KMS-11 (cell line): ENCODE measurements at regions not wholly inside any gene's neighbourhood (a gene's known extent, or its start where the extent isn't known, plus 50 kb on each side); places are given as distances from the start of the nearest gene placed in this dataset.

ENCODE experiments used
- H2AFZ ChIP-seq: fragments of 200-600 bp; sonication (generic); 2 replicates; pipeline ENCODE4 v1.6.1; 2016; ENCODE audit warnings: antibody characterized with exemption, mixed run types, low read depth
- H3K27ac ChIP-seq: fragments of 200-600 bp; sonication (generic); 2 replicates; pipeline ENCODE4 v1.6.1; 2016; ENCODE audit warnings: mild to moderate bottlenecking, mixed run types
- H3K27me3 ChIP-seq: fragments of 200-600 bp; sonication (generic); 2 replicates; pipeline ENCODE4 v1.6.1; 2017; ENCODE audit warnings: mild to moderate bottlenecking, low read depth, mixed run types, moderate library complexity; ENCODE audit not compliant: insufficient read depth
- H3K36me3 ChIP-seq: fragments of 200-600 bp; sonication (generic); 2 replicates; pipeline ENCODE4 v1.6.1; 2017; ENCODE audit warnings: mild to moderate bottlenecking, mixed run types; ENCODE audit not compliant: insufficient read depth
- H3K4me1 ChIP-seq: fragments of 200-600 bp; sonication (generic); 2 replicates; pipeline ENCODE4 v1.6.1; 2016; ENCODE audit warnings: mild to moderate bottlenecking, low read depth, mixed run types; ENCODE audit not compliant: poor library complexity, severe bottlenecking
- H3K4me2 ChIP-seq: fragments of 200-600 bp; sonication (generic); 2 replicates; pipeline ENCODE4 v1.7.0; 2016; ENCODE audit warnings: mild to moderate bottlenecking, mixed run types
- H3K4me3 ChIP-seq: fragments of 200-600 bp; sonication (generic); IDR thresholded peaks from 2 replicates; pipeline ENCODE4 v1.6.1; 2017; ENCODE audit warnings: low read depth, low read length, mixed read lengths; ENCODE audit not compliant: insufficient read depth
- H3K79me2 ChIP-seq: fragments of 200-600 bp; sonication (generic); 2 replicates; pipeline ENCODE4 v1.6.1; 2016; ENCODE audit warnings: low read depth, mixed run types; ENCODE audit not compliant: insufficient read depth
- H3K9ac ChIP-seq: fragments of 200-600 bp; sonication (generic); 2 replicates; pipeline ENCODE4 v1.6.1; 2016; ENCODE audit warnings: mild to moderate bottlenecking, mixed run types
- H4K20me1 ChIP-seq: fragments of 200-600 bp; sonication (generic); 2 replicates; pipeline ENCODE4 v1.6.1; 2016; ENCODE audit warnings: mild to moderate bottlenecking, mixed run types; ENCODE audit not compliant: insufficient read depth
- TF ChIP-seq, protein P1 (sequence below): fragments of 200-600 bp; sonication (generic); conservative IDR thresholded peaks from 2 replicates; pipeline ENCODE4 v1.6.1; 2017; ENCODE audit warnings: low read depth, mild to moderate bottlenecking, antibody characterized with exemption, low read length, moderate library complexity, mixed read lengths

DNA sequence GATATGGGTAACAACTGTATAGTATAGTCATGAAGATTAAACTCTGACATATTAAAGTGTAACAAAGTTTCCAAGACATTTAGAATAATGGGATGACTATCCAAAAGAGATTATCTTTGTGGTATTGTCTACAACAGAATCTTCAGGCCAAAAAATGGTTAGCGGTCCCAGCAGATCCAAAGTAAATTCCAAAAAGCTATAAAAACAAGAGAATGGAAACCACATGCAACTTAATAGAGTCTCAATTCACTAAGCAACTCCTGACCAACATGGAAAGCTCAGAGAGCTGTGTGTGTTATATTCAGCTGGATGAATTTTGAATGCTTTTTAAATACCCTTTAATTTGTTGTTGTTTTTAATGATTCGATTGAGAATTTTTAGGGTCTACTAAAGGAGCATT is 688.2 kb downstream of the CETN3 start:
- TF ChIP-seq, protein P1, sequence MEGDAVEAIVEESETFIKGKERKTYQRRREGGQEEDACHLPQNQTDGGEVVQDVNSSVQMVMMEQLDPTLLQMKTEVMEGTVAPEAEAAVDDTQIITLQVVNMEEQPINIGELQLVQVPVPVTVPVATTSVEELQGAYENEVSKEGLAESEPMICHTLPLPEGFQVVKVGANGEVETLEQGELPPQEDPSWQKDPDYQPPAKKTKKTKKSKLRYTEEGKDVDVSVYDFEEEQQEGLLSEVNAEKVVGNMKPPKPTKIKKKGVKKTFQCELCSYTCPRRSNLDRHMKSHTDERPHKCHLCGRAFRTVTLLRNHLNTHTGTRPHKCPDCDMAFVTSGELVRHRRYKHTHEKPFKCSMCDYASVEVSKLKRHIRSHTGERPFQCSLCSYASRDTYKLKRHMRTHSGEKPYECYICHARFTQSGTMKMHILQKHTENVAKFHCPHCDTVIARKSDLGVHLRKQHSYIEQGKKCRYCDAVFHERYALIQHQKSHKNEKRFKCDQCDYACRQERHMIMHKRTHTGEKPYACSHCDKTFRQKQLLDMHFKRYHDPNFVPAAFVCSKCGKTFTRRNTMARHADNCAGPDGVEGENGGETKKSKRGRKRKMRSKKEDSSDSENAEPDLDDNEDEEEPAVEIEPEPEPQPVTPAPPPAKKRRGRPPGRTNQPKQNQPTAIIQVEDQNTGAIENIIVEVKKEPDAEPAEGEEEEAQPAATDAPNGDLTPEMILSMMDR, result no peak
- Histone ChIP-seq H3K9ac (no peak overlapping the region), H3K4me2 (no peak overlapping the region), H3K4me3 (no peak overlapping the region), H2AFZ (no peak overlapping the region), H3K4me1 (no peaks in the 10 kb centered on the region), H3K27me3 (no peaks in the 10 kb centered on the region), H3K27ac (no peak overlapping the region), H3K36me3 (no peaks in the 10 kb centered on the region), H4K20me1 (no peaks in the 10 kb centered on the region), H3K79me2 (no peaks in the 10 kb centered on the region)

DNA sequence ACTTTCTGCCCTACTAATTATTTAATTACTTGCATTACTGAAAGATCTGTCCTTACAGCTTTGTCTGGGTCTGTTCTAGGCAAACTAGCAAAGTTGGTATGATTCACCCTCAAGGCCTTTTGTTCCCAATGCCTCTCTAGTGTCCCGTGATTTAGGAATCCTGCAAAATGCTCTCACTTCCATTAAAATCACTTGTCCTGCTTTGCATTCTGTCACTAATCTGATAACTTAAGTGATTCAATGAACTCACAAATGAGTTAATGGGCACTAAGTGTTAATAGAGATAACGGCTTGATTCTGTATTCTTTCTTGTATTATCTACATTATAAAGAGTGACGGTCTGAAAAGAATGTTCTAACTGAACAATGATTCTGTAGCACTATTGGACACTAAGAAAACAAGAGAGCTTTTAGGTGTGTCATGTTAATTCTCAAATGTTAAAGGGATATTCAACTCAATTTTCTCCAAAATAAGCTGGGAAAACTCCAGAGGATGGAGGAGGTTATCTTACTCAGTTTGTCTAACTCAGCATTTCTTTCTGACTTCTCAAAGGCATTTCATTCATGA is 697.3 kb downstream of the CETN3 start:
- no peaks in the 10 kb centered on the region for H4K20me1 ChIP-seq
- H3K27ac ChIP-seq, result no peak overlapping the region
- H3K27me3 ChIP-seq, result no peaks in the 10 kb centered on the region
- no peaks in the 10 kb centered on the region for H3K79me2 ChIP-seq
- H3K36me3 ChIP-seq, result no peaks in the 10 kb centered on the region
- H2AFZ ChIP-seq, result no peak overlapping the region
- H3K4me2 ChIP-seq, result no peak overlapping the region
- H3K4me3 ChIP-seq, result no peak overlapping the region
- H3K4me1 ChIP-seq, result no peaks in the 10 kb centered on the region
- no peak overlapping the region for H3K9ac ChIP-seq
- TF ChIP-seq, protein P1, result no peak

DNA sequence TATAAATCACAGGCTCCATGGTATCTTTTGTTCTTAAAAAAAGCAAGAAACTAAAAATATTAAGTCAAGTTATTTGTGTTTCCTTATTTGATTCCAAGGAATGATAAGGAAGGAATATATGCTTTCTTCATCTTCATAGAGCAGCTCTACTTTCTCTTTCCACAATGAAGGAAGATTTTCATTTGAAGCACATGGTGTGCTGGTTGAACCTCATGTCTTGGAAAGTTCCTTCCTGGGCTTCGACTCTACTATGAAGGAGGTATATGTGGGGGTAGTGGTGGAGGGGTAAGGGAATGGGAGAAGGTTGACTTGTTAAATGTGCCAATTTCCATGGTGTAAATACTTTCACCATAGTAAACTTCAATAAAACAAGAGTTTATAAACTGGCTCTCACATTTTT is 698.0 kb downstream of the CETN3 start:
- H3K9ac ChIP-seq, result no peak overlapping the region
- H3K4me3 ChIP-seq, result no peak overlapping the region
- H3K4me2 ChIP-seq, result no peak overlapping the region
- no peaks in the 10 kb centered on the region for H3K79me2 ChIP-seq
- H3K4me1 ChIP-seq, result no peaks in the 10 kb centered on the region
- H3K27ac ChIP-seq, result no peak overlapping the region
- H2AFZ ChIP-seq, result no peak overlapping the region
- TF ChIP-seq, protein P1, result no peak
- no peaks in the 10 kb centered on the region for H3K27me3 ChIP-seq
- no peaks in the 10 kb centered on the region for H3K36me3 ChIP-seq
- no peaks in the 10 kb centered on the region for H4K20me1 ChIP-seq

DNA sequence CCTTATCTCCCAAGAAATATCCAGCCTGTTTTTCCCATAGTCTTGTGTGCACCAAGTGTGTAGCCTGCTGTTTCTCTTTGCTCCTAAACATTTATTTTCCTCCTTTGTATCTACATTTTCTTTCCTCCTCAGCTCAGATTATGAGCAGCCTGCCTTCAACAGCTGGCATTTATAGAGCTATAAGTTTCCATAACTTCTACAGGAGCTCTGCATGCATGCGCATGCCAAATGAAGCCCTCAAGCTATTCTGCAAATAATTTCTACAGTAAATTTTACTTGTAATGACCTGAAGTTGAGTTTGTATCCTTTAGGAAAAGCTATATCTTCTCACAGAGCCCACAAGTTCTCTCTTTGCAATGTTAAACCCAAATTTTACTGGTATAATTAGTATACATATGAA is 699.5 kb downstream of the CETN3 start:
- Histone ChIP-seq H4K20me1 (no peaks in the 10 kb centered on the region), H3K4me3 (no peak overlapping the region), H3K79me2 (no peaks in the 10 kb centered on the region), H3K27me3 (no peaks in the 10 kb centered on the region), H3K9ac (no peak overlapping the region), H3K27ac (no peak overlapping the region), H3K4me1 (no peaks in the 10 kb centered on the region), H2AFZ (no peak overlapping the region), H3K36me3 (no peaks in the 10 kb centered on the region), H3K4me2 (no peak overlapping the region)
- TF ChIP-seq, protein P1, result no peak
